Amniotic epithelial cell (primary cell): ENCODE measurements at regions not wholly inside any gene's neighbourhood (a gene's known extent, or its start where the extent isn't known, plus 50 kb on each side); places are given as distances from the start of the nearest gene placed in this dataset.

Experiments
- DNase-seq: peaks from one replicate; pipeline ENCODE4 v3.0.0-alpha.2; 2010; ENCODE audit warnings: low read depth

GRCh38 chr2:10183146-10183675 lies 60.7 kb downstream of the RRM2 start:
- DNase-seq, result no peak

GRCh38 chr2:10184421-10184820 lies 61.9 kb downstream of the RRM2 start:
- DNase-seq, result no peak

GRCh38 chr2:10185046-10185445 lies 62.5 kb downstream of the RRM2 start:
- DNase-seq, result no peak

GRCh38 chr2:10185755-10186154 lies 63.2 kb downstream of the RRM2 start:
- DNase-seq, result no peak

- DNase-seq, result no peak
These were observed 64.5 kb downstream of the RRM2 start for GRCh38 chr2:10186868-10187535.

- DNase-seq, result no peak
These were observed 65.1 kb downstream of the RRM2 start for GRCh38 chr2:10187661-10188060.

GRCh38 chr2:10188211-10188610 lies 65.7 kb downstream of the RRM2 start:
- peak; percentile 33 for DNase-seq

- no peak for DNase-seq
These were observed 66.3 kb downstream of the RRM2 start for GRCh38 chr2:10188729-10189305.

GRCh38 chr2:10190255-10190654 lies 67.7 kb downstream of the RRM2 start:
- DNase-seq, result no peak

GRCh38 chr2:10190737-10191532 lies 68.4 kb downstream of the RRM2 start:
- DNase-seq, result no peak

- DNase-seq, result no peak
These were observed 69.0 kb downstream of the RRM2 start for GRCh38 chr2:10191554-10191953.

- DNase-seq, result no peak
These were observed 70.0 kb downstream of the RRM2 start for GRCh38 chr2:10192392-10193015.

- no peak for DNase-seq
These were observed 70.8 kb downstream of the RRM2 start for GRCh38 chr2:10193276-10193795.

- peak; percentile 58 for DNase-seq
These were observed 71.6 kb downstream of the RRM2 start for GRCh38 chr2:10193851-10194820.

GRCh38 chr2:10195278-10196109 lies 73.0 kb downstream of the RRM2 start:
- no peak for DNase-seq

- DNase-seq, result peak; percentile 65
These were observed 73.8 kb downstream of the RRM2 start for GRCh38 chr2:10196110-10196892.

GRCh38 chr2:10196948-10197696 lies 74.6 kb downstream of the RRM2 start:
- DNase-seq, result no peak

- DNase-seq, result no peak
These were observed 75.1 kb downstream of the RRM2 start for GRCh38 chr2:10197697-10198076.

GRCh38 chr2:10198482-10198881 lies 75.9 kb downstream of the RRM2 start:
- peak; percentile 16 for DNase-seq
